D721Med (cell line): ENCODE measurements at regions not wholly inside any gene's neighbourhood (a gene's known extent, or its start where the extent isn't known, plus 50 kb on each side); places are given as distances from the start of the nearest gene placed in this dataset.

Source experiments
- DNase-seq: peaks from one replicate; pipeline ENCODE4 v3.0.0; 2011; ENCODE audit warnings: low spot score; ENCODE audit not compliant: insufficient read length
- FAIRE-seq: peaks from 2 replicates; lab custom pipeline; 2011; peaks lifted over from hg19 to GRCh38; lab: Jason Lieb, UNC
- TF ChIP-seq, protein P1 (sequence below): IDR thresholded peaks from 2 replicates; pipeline ENCODE4 v1.5.1; 2012; ENCODE audit warnings: mild to moderate bottlenecking, control low read depth; ENCODE audit not compliant: insufficient read depth; ENCODE audit errors: missing control alignments

DNA sequence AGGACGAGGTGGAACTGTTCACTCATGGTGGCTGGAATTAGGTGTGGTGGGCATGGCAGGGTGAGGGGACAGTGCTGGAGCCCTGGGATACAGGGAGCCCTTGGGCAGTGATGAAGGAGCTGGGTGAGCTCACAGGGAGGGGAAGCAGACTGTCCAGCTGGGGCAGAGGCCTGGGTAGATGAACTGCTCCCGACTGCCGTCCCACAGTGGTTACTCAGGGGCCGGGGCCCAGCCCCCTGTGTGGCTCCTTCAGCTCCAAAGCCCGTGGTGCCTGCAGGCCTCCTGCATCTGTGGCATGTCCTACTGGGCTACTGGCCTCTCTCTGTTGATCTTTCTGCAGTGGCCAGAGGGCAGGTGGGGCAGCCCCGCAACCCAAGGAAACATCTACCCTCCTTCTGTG lies 661.1 kb downstream of the NPHP4 start:
- DNase-seq (no peak), FAIRE-seq (no peak)
- TF ChIP-seq, protein P1, sequence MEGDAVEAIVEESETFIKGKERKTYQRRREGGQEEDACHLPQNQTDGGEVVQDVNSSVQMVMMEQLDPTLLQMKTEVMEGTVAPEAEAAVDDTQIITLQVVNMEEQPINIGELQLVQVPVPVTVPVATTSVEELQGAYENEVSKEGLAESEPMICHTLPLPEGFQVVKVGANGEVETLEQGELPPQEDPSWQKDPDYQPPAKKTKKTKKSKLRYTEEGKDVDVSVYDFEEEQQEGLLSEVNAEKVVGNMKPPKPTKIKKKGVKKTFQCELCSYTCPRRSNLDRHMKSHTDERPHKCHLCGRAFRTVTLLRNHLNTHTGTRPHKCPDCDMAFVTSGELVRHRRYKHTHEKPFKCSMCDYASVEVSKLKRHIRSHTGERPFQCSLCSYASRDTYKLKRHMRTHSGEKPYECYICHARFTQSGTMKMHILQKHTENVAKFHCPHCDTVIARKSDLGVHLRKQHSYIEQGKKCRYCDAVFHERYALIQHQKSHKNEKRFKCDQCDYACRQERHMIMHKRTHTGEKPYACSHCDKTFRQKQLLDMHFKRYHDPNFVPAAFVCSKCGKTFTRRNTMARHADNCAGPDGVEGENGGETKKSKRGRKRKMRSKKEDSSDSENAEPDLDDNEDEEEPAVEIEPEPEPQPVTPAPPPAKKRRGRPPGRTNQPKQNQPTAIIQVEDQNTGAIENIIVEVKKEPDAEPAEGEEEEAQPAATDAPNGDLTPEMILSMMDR: no peak

DNA sequence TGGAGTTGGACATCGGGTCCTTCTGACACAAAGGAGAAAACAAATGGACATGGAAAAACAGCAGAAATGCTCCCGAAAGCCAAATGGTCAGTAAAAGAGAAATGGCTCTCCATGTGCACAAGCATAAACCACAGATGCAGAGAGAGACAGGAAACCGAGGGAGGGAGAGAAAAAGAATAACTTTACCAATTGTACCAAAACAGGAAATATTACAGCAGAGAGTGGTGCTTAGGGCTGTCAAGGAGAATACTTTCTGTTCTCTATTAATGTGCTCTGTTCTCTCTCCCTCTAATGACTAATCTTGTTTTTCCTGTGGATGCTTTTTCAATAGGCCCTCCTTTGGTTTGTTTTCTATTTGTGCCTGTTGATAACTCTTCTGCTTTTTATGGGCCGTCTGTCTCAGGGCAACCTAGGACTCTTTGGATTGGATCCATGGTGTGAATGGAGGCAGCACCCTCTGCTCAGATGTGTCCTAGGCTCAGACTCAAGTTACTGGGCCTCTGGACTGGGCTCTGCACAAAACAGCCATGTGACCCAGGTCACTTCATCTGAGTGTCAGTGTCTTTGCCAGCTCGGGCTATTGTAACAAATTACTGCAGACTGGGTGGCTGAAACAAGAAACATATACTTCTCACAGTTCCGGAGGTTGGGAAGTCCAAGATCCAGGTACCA lies 663.0 kb downstream of the NPHP4 start:
- DNase-seq (no peak), FAIRE-seq (no peak)
- TF ChIP-seq, protein P1: no peak

DNA sequence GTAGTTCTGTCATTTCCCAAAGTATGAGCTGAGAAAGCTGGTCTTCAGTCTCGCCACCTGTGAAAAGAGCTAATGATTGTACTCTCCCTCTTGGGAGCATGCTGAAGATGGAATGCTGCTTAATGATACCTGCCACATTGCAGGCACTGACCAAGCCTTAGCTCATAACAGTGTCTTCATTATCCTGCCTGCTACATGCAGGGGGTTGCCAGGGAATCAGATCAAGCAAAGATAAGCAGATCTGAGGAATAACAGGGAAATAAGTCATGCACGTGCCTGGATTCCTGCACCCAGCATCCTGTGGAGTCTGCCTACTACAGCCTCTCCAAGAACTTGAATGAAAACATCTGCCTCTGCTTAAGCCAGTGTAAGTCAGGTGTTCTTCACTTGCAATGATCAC lies 667.3 kb downstream of the NPHP4 start:
- TF ChIP-seq, protein P1: no peak
- DNase-seq: no peak
- no peak for FAIRE-seq

DNA sequence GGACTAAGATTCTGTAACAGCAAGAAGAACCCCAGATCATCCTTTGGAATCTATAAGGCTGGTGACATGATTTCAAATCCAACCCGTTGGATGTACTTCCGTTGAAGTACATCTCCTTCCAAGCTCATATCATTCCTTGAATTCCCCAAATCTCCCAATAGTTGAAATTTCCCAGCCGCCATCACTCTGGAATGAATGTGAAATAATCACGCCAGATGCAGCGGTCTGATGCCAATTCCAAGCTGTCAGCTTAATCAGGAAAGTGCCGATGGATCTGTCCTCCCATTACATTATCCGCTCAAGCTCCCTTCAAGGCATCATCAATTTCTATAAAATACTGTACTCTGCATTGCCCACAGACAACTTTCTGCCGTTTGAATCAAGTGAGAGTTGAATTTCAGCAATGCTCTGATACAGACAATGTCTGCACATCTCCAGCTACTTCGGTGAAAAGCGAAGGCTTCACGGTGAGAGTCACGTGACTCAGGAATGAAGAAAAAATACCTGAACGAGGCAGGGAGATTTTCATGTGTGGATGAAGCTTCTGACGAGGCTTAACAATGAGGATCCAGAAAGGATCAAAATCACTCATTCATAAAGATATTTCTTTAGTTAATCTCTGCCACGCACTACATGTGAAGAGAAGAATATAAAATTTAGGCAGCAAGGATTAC lies 663.9 kb downstream of the AJAP1 start:
- TF ChIP-seq, protein P1: no peak
- FAIRE-seq: no peak

DNA sequence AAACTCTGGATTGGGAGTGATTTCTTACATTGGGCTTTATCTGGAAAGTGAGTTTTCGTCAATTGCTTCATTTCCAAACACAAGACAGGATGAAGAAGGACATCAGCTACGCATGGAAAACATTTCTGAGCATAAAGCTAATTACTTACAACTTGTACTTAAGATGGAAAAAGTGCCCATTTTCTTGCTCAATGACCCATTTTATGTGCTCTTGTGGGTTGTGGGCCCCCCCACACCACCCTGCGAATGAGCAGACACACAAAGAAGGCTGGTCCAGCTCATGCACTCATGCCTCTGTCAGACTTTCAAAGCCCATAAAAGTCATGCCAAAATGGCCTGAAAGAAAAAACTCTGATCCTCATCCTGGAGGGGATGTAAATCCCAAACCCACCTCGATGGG lies 663.0 kb downstream of the AJAP1 start:
- FAIRE-seq (no peak), DNase-seq (no peak)
- TF ChIP-seq, protein P1: no peak

More for the DNA sequence above, 663.9 kb downstream of the AJAP1 start:
- DNase-seq: no peak

DNA sequence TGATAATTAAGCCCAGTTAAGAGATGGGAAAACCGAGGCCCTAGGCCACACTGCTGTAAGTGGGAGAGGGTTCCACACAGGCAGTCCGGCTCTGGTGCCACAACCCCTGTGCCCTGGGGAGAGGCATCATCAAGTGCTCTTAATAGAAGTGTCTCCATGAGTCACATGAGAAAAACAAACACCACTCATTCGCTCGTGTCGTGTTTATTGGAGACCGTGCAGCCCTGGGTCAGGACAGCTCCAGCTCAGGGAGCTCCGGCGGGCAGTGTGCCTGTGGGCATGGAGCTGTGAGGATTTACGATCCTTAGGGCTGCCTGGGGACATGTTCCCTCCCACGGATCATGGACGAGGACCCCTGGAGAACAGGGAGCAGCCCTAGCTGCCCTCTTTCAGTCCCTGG lies 658.5 kb downstream of the AJAP1 start:
- DNase-seq (no peak), FAIRE-seq (no peak)
- TF ChIP-seq, protein P1: no peak

DNA sequence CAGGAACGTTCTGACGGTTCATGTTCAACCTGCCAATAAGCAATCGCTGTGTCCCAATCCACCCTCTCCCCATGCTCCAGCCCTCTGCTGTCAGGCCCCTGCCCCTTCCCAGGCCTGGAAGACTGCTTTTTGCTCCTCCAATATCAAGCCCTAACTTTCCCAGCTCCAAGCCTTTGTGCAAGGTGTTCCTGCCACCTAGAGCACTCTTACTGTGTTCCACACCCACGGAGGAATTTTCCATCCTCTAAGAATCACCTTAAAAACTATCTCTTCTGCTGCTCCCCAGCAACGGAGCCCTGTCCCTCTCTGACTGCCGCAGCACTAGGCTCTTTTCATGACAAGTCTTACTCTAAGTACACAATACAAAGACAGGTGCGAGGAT lies 657.9 kb downstream of the AJAP1 start:
- TF ChIP-seq, protein P1: no peak
- no peak for DNase-seq
- no peak for FAIRE-seq
